Kidney (tissue), 13 donors: ENCODE measurements at regions not wholly inside any gene's neighbourhood (a gene's known extent, or its start where the extent isn't known, plus 50 kb on each side); places are given as distances from the start of the nearest gene placed in this dataset.

Source experiments
- DNase-seq, 5 donors: peaks; one replicate each; pipeline ENCODE4 v3.0.0-alpha.2; 2013 to 2020
- FAIRE-seq: peaks from 2 replicates; lab custom pipeline; 2012; peaks lifted over from hg19 to GRCh38; lab: Jason Lieb, UNC
- H3K27ac ChIP-seq, 2 donors: one replicate each; pipeline ENCODE4 v1.7.0; 2013; ENCODE audit warnings: low read depth in 2 of 2, low read length in 2 of 2, inconsistent platforms in 1 of 2
- H3K27me3 ChIP-seq: one replicate; pipeline ENCODE4 v1.7.1; 2013; ENCODE audit warnings: low read length, inconsistent platforms; ENCODE audit not compliant: control insufficient read depth, insufficient read depth
- H3K36me3 ChIP-seq, 3 donors: one replicate each; pipeline versions ENCODE4 v1.7.0 to v1.7.1; 2013; ENCODE audit warnings: low read length in 3 of 3, control low read depth in 1 of 3, inconsistent platforms in 1 of 3; ENCODE audit not compliant: insufficient read depth in 3 of 3, control insufficient read depth in 2 of 3
- H3K4me1 ChIP-seq, 3 donors: one replicate each; pipeline versions ENCODE4 v1.7.0 to v1.7.1; 2013; ENCODE audit warnings: low read length in 3 of 3, inconsistent platforms in 1 of 3, low read depth in 1 of 3; ENCODE audit not compliant: control insufficient read depth in 2 of 3, insufficient read depth in 2 of 3
- H3K4me3 ChIP-seq, 3 donors: one replicate each; pipeline versions ENCODE4 v1.7.0 to v1.8.1; 2013; ENCODE audit warnings: low read length in 3 of 3, control low read depth in 1 of 3, inconsistent platforms in 1 of 3
- H3K9ac ChIP-seq, 3 donors: one replicate each; pipeline versions ENCODE4 v1.7.0 to v1.7.1; 2013; ENCODE audit warnings: low read length in 3 of 3, control low read depth in 1 of 3, inconsistent platforms in 1 of 3
- H3K9me3 ChIP-seq, 3 donors: one replicate each; pipeline versions ENCODE4 v1.7.0 to v1.7.1; 2013; ENCODE audit warnings: low read length in 3 of 3, control low read depth in 1 of 3, inconsistent platforms in 1 of 3; ENCODE audit not compliant: control insufficient read depth in 2 of 3, insufficient read depth in 1 of 3
- CTCF ChIP-seq: IDR thresholded peaks from 3 replicates; pipeline ENCODE4 v1.5.1; 2012; ENCODE audit warnings: mild to moderate bottlenecking, moderate library complexity, borderline replicate concordance; ENCODE audit not compliant: insufficient read depth; ENCODE audit errors: extremely low read depth
- intact Hi-C: fragments of 100-400 bp; cut with DNase I; formaldehyde crosslinking; loops from one replicate; pipeline ENCODE4 v1.11.1; 2022
- donor health status: control.
- donor health status: control.
- donor health status: control.
- donor health status: control.
- donor health status: control.
- donor health status: DM: yes; HTN: yes; CAD: no.
- donor health status: Normal renal cell carcinoma (clear cell type).

- H3K9me3 ChIP-seq: no peaks in the 10 kb centered on the region
- intact Hi-C loops: no loop called here
- no peaks in the 10 kb centered on the region for H3K36me3 ChIP-seq
- no peak overlapping the region for H3K9ac ChIP-seq
- no peak for TF ChIP-seq CTCF
- no peak overlapping the region for H3K4me3 ChIP-seq
- FAIRE-seq (no peak), DNase-seq (no peak)
- H3K4me1 ChIP-seq: no peaks in the 10 kb centered on the region
- H3K27ac ChIP-seq: no peak overlapping the region
- H3K27me3 ChIP-seq: no peaks in the 10 kb centered on the region
Measured at GRCh38 chrX:88101968-88102367, 584.4 kb downstream of the KLHL4 start.

GRCh38 chrX:88135735-88136134 is 611.3 kb upstream of the CPXCR1 start:
- Histone ChIP-seq H3K9me3 (no peaks in the 10 kb centered on the region), H3K36me3 (no peaks in the 10 kb centered on the region), H3K27me3 (no peaks in the 10 kb centered on the region), H3K4me1 (no peaks in the 10 kb centered on the region), H3K27ac (no peak overlapping the region), H3K4me3 (no peak overlapping the region), H3K9ac (no peak overlapping the region)
- TF ChIP-seq CTCF: no peak
- FAIRE-seq (peak; percentile 81), DNase-seq (peak in 1 of 5 donors; percentile 8)
- intact Hi-C loops: no loop called here

GRCh38 chrX:88136328-88136727 is 610.7 kb upstream of the CPXCR1 start:
- H3K4me1 ChIP-seq: no peaks in the 10 kb centered on the region
- intact Hi-C loops: no loop called here
- DNase-seq: no peak
- no peak for FAIRE-seq
- H3K4me3 ChIP-seq: no peak overlapping the region
- H3K9ac ChIP-seq: no peak overlapping the region
- no peak for TF ChIP-seq CTCF
- no peaks in the 10 kb centered on the region for H3K9me3 ChIP-seq
- H3K27me3 ChIP-seq: no peaks in the 10 kb centered on the region
- H3K36me3 ChIP-seq: no peaks in the 10 kb centered on the region
- H3K27ac ChIP-seq: no peak overlapping the region

DNA sequence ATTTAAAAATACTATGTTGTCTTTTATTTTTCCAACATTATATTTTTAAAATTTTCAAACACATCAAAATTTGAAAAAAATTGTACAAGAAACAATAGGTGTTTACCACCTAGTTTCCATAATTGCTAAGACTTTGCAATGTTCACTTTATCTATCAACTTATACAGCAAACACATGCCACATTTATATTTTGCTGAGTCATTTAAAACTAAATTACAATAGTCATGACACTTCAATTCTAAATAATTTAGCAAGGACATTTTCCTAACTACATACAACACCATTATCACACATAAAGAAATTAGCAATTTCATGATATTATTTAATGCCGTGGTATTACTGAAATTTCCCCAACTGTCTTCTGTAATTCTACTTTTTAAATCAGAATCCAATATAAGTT is 600.4 kb upstream of the CPXCR1 start:
- Histone ChIP-seq H3K27ac (no peak overlapping the region), H3K4me3 (no peak overlapping the region), H3K36me3 (no peaks in the 10 kb centered on the region), H3K27me3 (no peaks in the 10 kb centered on the region), H3K9me3 (no peaks in the 10 kb centered on the region), H3K4me1 (no peaks in the 10 kb centered on the region), H3K9ac (no peak overlapping the region)
- no peak for DNase-seq
- no peak for FAIRE-seq
- TF ChIP-seq CTCF: no peak
- intact Hi-C loops: no loop called here
